Testis (tissue), 2 donors: ENCODE measurements at regions not wholly inside any gene's neighbourhood (a gene's known extent, or its start where the extent isn't known, plus 50 kb on each side); places are given as distances from the start of the nearest gene placed in this dataset.

ENCODE experiments used
- CTCF ChIP-seq, 3 experiments: fragments of 450-650 bp in 2 of 3; fragments of 200-600 bp in 1 of 3; sonication (generic) in 1 of 3; IDR thresholded peaks; one replicate each; pipeline ENCODE4 v1.5.1; 2016 to 2019; ENCODE audit warnings: antibody characterized with exemption in 3 of 3, mild to moderate bottlenecking in 2 of 3, moderate library complexity in 1 of 3
- POLR2A ChIP-seq: fragments of 450-650 bp; IDR thresholded peaks from one replicate; pipeline ENCODE4 v1.6.1; 2017; ENCODE audit warnings: antibody characterized with exemption, mild to moderate bottlenecking, moderate library complexity

- TF ChIP-seq CTCF (IDR thresholded peaks at IDR 0.05) (no peak), POLR2A (no peak)
Observed at GRCh38 chr13:71374471-71375049, 492.4 kb downstream of the DACH1 start.
